HEK293 (cell line): ENCODE measurements at regions not wholly inside any gene's neighbourhood (a gene's known extent, or its start where the extent isn't known, plus 50 kb on each side); places are given as distances from the start of the nearest gene placed in this dataset.

ENCODE experiments used
- AEBP2 ChIP-seq: fragments of 450-650 bp; formaldehyde crosslinking; IDR thresholded peaks from 2 replicates; pipeline ENCODE4 v1.5.1; 2016; ENCODE audit warnings: missing biosample characterization, missing genetic modification characterization, borderline replicate concordance
- BCL11B ChIP-seq: fragments of 450-650 bp; formaldehyde crosslinking; IDR thresholded peaks from 2 replicates; pipeline ENCODE4 v1.5.1; 2016; ENCODE audit warnings: low read depth, missing biosample characterization, missing genetic modification characterization
- HOXC10 ChIP-seq: sonication (generic); formaldehyde crosslinking; IDR thresholded peaks from 2 replicates; pipeline ENCODE4 v1.8.1; 2023; ENCODE audit warnings: mild to moderate bottlenecking, missing genetic modification reagents
- PATZ1 ChIP-seq: fragments of 450-650 bp; formaldehyde crosslinking; IDR thresholded peaks from 2 replicates; pipeline ENCODE4 v1.5.1; 2016; ENCODE audit warnings: missing biosample characterization, missing genetic modification characterization
- SP7 ChIP-seq: fragments of 450-650 bp; formaldehyde crosslinking; IDR thresholded peaks from 2 replicates; pipeline ENCODE4 v1.5.1; 2016; ENCODE audit warnings: missing biosample characterization, missing genetic modification characterization
- ZBTB1 ChIP-seq: fragments of 450-650 bp; formaldehyde crosslinking; IDR thresholded peaks from 2 replicates; pipeline ENCODE4 v1.5.1; 2016; ENCODE audit warnings: missing biosample characterization, missing genetic modification characterization
- ZBTB48 ChIP-seq: fragments of 450-650 bp; formaldehyde crosslinking; IDR thresholded peaks from 2 replicates; pipeline ENCODE4 v1.5.1; 2016; ENCODE audit warnings: missing biosample characterization, missing genetic modification characterization
- ZBTB7A ChIP-seq: fragments of 450-650 bp; formaldehyde crosslinking; IDR thresholded peaks from 2 replicates; pipeline ENCODE4 v1.5.1; 2016; ENCODE audit warnings: low read depth, missing biosample characterization, missing genetic modification characterization
- ZEB2 ChIP-seq: fragments of 450-650 bp; formaldehyde crosslinking; IDR thresholded peaks from 2 replicates; pipeline ENCODE4 v1.5.1; 2016; ENCODE audit warnings: missing biosample characterization, missing genetic modification characterization
- ZFHX2 ChIP-seq: fragments of 450-650 bp; formaldehyde crosslinking; conservative IDR thresholded peaks from 2 replicates; pipeline ENCODE4 v1.5.1; 2016; ENCODE audit warnings: missing biosample characterization, missing genetic modification characterization
- ZFP69B ChIP-seq: fragments of 450-650 bp; formaldehyde crosslinking; IDR thresholded peaks from 2 replicates; pipeline ENCODE4 v1.5.1; 2016; ENCODE audit warnings: missing biosample characterization, missing genetic modification characterization
- ZNF10 ChIP-seq: fragments of 450-650 bp; formaldehyde crosslinking; IDR thresholded peaks from 2 replicates; pipeline ENCODE4 v1.5.1; 2017; ENCODE audit warnings: missing biosample characterization, missing genetic modification characterization
- ZNF121 ChIP-seq: fragments of 450-650 bp; formaldehyde crosslinking; IDR thresholded peaks from 2 replicates; pipeline ENCODE4 v1.5.1; 2016; ENCODE audit warnings: missing biosample characterization, missing genetic modification characterization
- ZNF133 ChIP-seq: fragments of 450-650 bp; formaldehyde crosslinking; IDR thresholded peaks from 2 replicates; pipeline ENCODE4 v1.5.1; 2016; ENCODE audit warnings: missing biosample characterization, missing genetic modification characterization
- ZNF16 ChIP-seq: fragments of 450-650 bp; formaldehyde crosslinking; IDR thresholded peaks from 2 replicates; pipeline ENCODE4 v1.5.1; 2016; ENCODE audit warnings: low read depth, missing biosample characterization, missing genetic modification characterization
- ZNF174 ChIP-seq: fragments of 450-650 bp; formaldehyde crosslinking; IDR thresholded peaks from 2 replicates; pipeline ENCODE4 v1.5.0; 2017; ENCODE audit warnings: missing biosample characterization, mild to moderate bottlenecking, missing genetic modification characterization
- ZNF18 ChIP-seq: fragments of 450-650 bp; formaldehyde crosslinking; IDR thresholded peaks from 2 replicates; pipeline ENCODE4 v1.5.1; 2016; ENCODE audit warnings: missing biosample characterization, missing genetic modification characterization
- ZNF184 ChIP-seq: fragments of 450-650 bp; IDR thresholded peaks from 2 replicates; pipeline ENCODE4 v1.5.1; 2018; ENCODE audit warnings: missing biosample characterization, mild to moderate bottlenecking, missing genetic modification characterization
- ZNF324 ChIP-seq: fragments of 450-650 bp; formaldehyde crosslinking; IDR thresholded peaks from 2 replicates; pipeline ENCODE4 v1.5.1; 2016; ENCODE audit warnings: missing biosample characterization, missing genetic modification characterization
- ZNF335 ChIP-seq: fragments of 450-650 bp; formaldehyde crosslinking; conservative IDR thresholded peaks from 2 replicates; pipeline ENCODE4 v1.5.1; 2016; ENCODE audit warnings: missing biosample characterization, missing genetic modification characterization
- ZNF366 ChIP-seq: fragments of 450-650 bp; formaldehyde crosslinking; conservative IDR thresholded peaks from 2 replicates; pipeline ENCODE4 v1.5.1; 2016; ENCODE audit warnings: missing biosample characterization, missing genetic modification characterization
- ZNF48 ChIP-seq: fragments of 450-650 bp; formaldehyde crosslinking; IDR thresholded peaks from 2 replicates; pipeline ENCODE4 v1.5.1; 2016; ENCODE audit warnings: missing biosample characterization, missing genetic modification characterization
- ZNF501 ChIP-seq: fragments of 450-650 bp; formaldehyde crosslinking; IDR thresholded peaks from 2 replicates; pipeline ENCODE4 v1.5.1; 2016; ENCODE audit warnings: missing biosample characterization, missing genetic modification characterization
- ZNF549 ChIP-seq: fragments of 450-650 bp; IDR thresholded peaks from 2 replicates; pipeline ENCODE4 v1.5.1; 2018; ENCODE audit warnings: missing biosample characterization, missing genetic modification characterization, mild to moderate bottlenecking, inconsistent platforms, moderate library complexity
- ZNF561 ChIP-seq: fragments of 450-650 bp; IDR thresholded peaks from 2 replicates; pipeline ENCODE4 v1.5.1; 2018; ENCODE audit warnings: missing biosample characterization, missing genetic modification characterization, borderline replicate concordance
- ZNF585B ChIP-seq: fragments of 450-650 bp; formaldehyde crosslinking; IDR thresholded peaks from 2 replicates; pipeline ENCODE4 v1.5.1; 2016; ENCODE audit warnings: missing biosample characterization, missing genetic modification characterization
- ZNF610 ChIP-seq: fragments of 450-650 bp; formaldehyde crosslinking; IDR thresholded peaks from 2 replicates; pipeline ENCODE4 v1.5.1; 2016; ENCODE audit warnings: missing biosample characterization, missing genetic modification characterization, borderline replicate concordance
- ZNF76 ChIP-seq: fragments of 450-650 bp; formaldehyde crosslinking; IDR thresholded peaks from 2 replicates; pipeline ENCODE4; 2016; ENCODE audit warnings: low read depth, missing biosample characterization, missing genetic modification characterization, borderline replicate concordance
- TF ChIP-seq, protein P1 (sequence below): sonication (generic); formaldehyde crosslinking; IDR thresholded peaks from 2 replicates; pipeline ENCODE4 v1.8.1; 2022; ENCODE audit warnings: mild to moderate bottlenecking, moderate library complexity, missing genetic modification reagents
- TF ChIP-seq, protein P2 (sequence below): fragments of 450-650 bp; formaldehyde crosslinking; IDR thresholded peaks from 2 replicates; pipeline ENCODE4 v1.5.0; 2017; ENCODE audit warnings: missing biosample characterization, missing genetic modification characterization, borderline replicate concordance
- TF ChIP-seq, protein P3 (sequence below): fragments of 450-650 bp; formaldehyde crosslinking; IDR thresholded peaks from 2 replicates; pipeline ENCODE4 v1.5.1; 2016; ENCODE audit warnings: missing biosample characterization, missing genetic modification characterization

- TF ChIP-seq, protein P1, sequence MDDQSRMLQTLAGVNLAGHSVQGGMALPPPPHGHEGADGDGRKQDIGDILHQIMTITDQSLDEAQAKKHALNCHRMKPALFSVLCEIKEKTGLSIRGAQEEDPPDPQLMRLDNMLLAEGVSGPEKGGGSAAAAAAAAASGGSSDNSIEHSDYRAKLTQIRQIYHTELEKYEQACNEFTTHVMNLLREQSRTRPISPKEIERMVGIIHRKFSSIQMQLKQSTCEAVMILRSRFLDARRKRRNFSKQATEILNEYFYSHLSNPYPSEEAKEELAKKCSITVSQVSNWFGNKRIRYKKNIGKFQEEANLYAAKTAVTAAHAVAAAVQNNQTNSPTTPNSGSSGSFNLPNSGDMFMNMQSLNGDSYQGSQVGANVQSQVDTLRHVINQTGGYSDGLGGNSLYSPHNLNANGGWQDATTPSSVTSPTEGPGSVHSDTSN (CRISPR knock-in tag) = no peak
- TF ChIP-seq ZNF366 (tag by site-specific recombination) (peak; percentile 70; the same call in 1 of the 2 replicates), ZBTB48 (0 out of 2 replicates have a peak, but pooled peaks have one; percentile 40), ZNF121 (tag by site-specific recombination) (no peak), ZFHX2 (0 out of 2 replicates have a peak, but pooled peaks have one; percentile 14), ZNF10 (tag by site-specific recombination) (no peak), ZNF501 (tag by site-specific recombination) (peak; percentile 82), ZNF76 (tag by site-specific recombination) (no peak), ZNF184 (tag by site-specific recombination) (0 out of 2 replicates have a peak, but pooled peaks have one; percentile 62), ZNF18 (tag by site-specific recombination) (no peak), ZNF549 (tag by site-specific recombination) (no peak), ZFP69B (tag by site-specific recombination) (no peak), ZNF133 (tag by site-specific recombination) (no peak), BCL11B (tag by site-specific recombination) (no peak), ZEB2 (tag by site-specific recombination) (0 out of 2 replicates have a peak, but pooled peaks have one; percentile 14), AEBP2 (tag by site-specific recombination) (no peak), ZNF174 (tag by site-specific recombination) (no peak), HOXC10 (no peak), ZNF610 (tag by site-specific recombination) (0 out of 2 replicates have a peak, but pooled peaks have one; percentile 37), ZBTB7A (no peak), PATZ1 (tag by site-specific recombination) (peak; percentile 40; the same call in 1 of the 2 replicates), ZNF335 (peak; percentile 41; the same call in 1 of the 2 replicates), ZBTB1 (tag by site-specific recombination) (no peak), ZNF324 (tag by site-specific recombination) (no peak), SP7 (tag by site-specific recombination) (peak; percentile 57; the same call in 1 of the 2 replicates), ZNF585B (tag by site-specific recombination) (no peak), ZNF16 (tag by site-specific recombination) (no peak), ZNF561 (tag by site-specific recombination) (peak; percentile 89), ZNF48 (tag by site-specific recombination) (no peak)
- TF ChIP-seq, protein P2, sequence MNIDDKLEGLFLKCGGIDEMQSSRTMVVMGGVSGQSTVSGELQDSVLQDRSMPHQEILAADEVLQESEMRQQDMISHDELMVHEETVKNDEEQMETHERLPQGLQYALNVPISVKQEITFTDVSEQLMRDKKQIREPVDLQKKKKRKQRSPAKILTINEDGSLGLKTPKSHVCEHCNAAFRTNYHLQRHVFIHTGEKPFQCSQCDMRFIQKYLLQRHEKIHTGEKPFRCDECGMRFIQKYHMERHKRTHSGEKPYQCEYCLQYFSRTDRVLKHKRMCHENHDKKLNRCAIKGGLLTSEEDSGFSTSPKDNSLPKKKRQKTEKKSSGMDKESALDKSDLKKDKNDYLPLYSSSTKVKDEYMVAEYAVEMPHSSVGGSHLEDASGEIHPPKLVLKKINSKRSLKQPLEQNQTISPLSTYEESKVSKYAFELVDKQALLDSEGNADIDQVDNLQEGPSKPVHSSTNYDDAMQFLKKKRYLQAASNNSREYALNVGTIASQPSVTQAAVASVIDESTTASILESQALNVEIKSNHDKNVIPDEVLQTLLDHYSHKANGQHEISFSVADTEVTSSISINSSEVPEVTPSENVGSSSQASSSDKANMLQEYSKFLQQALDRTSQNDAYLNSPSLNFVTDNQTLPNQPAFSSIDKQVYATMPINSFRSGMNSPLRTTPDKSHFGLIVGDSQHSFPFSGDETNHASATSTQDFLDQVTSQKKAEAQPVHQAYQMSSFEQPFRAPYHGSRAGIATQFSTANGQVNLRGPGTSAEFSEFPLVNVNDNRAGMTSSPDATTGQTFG = no peak
- TF ChIP-seq, protein P3, sequence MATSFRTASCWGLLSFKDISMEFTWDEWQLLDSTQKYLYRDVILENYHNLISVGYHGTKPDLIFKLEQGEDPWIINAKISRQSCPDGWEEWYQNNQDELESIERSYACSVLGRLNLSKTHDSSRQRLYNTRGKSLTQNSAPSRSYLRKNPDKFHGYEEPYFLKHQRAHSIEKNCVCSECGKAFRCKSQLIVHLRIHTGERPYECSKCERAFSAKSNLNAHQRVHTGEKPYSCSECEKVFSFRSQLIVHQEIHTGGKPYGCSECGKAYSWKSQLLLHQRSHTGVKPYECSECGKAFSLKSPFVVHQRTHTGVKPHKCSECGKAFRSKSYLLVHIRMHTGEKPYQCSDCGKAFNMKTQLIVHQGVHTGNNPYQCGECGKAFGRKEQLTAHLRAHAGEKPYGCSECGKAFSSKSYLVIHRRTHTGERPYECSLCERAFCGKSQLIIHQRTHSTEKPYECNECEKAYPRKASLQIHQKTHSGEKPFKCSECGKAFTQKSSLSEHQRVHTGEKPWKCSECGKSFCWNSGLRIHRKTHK (tag by site-specific recombination) = no peak
Observed at GRCh38 chr1:224513787-224514209, 79.2 kb upstream of the WDR26 start (continued).
